ENCODE measurements at regions not wholly inside any gene's neighbourhood (a gene's known extent, or its start where the extent isn't known, plus 50 kb on each side); places are given as distances from the start of the nearest gene placed in this dataset.

DNA sequence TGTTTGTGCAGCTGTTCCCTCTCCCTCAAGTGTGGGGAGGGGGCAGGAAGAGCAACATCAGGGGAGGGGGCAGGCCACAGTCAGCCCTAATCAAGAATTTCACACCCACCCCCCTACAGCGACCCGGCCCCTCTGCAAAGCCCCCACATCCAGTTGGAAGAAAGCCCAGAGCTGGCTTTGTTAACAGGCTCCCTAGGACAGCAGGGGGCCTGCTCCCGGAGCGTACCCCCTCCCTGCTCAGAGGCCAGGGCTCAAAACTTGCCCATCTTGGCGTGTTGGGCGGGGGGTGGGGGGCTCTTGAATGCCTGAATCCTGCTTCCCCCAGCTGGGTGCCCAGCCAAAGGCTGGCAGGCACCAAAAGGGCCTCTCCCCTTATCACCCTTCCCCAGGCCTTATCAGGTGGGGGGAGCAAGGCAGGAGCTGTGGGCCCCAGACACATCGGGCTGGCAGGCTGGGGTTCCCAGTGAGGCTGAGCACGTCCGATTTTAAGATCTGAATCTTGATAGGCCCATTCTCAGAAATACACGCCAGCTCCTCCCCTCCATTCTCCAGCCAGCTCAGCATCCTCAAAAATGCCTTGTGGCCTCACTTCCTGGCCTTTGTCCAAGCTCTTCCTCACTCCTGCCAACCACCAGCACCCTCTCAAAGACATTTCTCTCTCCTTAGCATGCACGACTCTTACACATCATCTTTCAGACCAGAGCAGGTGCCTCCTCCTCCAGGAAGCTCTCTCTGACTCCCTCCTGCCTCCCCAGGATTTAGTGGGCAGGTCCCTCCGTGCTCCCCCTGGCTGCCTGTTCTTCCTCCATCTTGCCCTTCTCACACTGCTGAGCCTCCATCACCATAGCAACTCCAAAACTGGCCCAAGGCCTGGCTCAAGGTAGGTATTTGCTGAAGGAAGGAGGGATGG lies 384.8 kb downstream of the MN1 start:
- peaks cover 6% of the 10 kb centered on the region for H3K4me1 ChIP-seq (ENCODE audit: control insufficient read depth, low read depth, low read length)
- H3K36me3 ChIP-seq (ENCODE audit: control insufficient read depth, insufficient read depth, low read length): no peaks in the 10 kb centered on the region
- no peak overlapping the region for H4K5ac ChIP-seq (ENCODE audit: low read length)
- DNase-seq: peak; percentile 95
- no peak overlapping the region for H3K4me3 ChIP-seq (ENCODE audit: low read length)
- H3K23ac ChIP-seq (ENCODE audit: low read length): no peak overlapping the region
- H3K27me3 ChIP-seq (ENCODE audit: insufficient read depth, low read length, poor library complexity): no peaks in the 10 kb centered on the region
- no peak overlapping the region for H2BK15ac ChIP-seq (replicated peaks; ENCODE audit: low read depth)
- no peak overlapping the region for H2AK5ac ChIP-seq (ENCODE audit: low read length)
- no peak overlapping the region for H3K18ac ChIP-seq (ENCODE audit: low read length)
- H3K4ac ChIP-seq (ENCODE audit: low read depth, low read length): no peak overlapping the region
- no peaks in the 10 kb centered on the region for H3K79me1 ChIP-seq (ENCODE audit: low read length)
- no CpG with 5 or more reads among the region's 12 CpGs for WGBS (ENCODE audit: extremely low coverage, insufficient coverage, low lambda C conversion rate)
- H3K56ac ChIP-seq (ENCODE audit: low read length): peak overlapping the region; percentile 43
- H3K27ac ChIP-seq (ENCODE audit: low read depth, low read length): no peak overlapping the region
- no peaks in the 10 kb centered on the region for H3K79me2 ChIP-seq (ENCODE audit: control insufficient read depth, insufficient read depth, low read length)
- no peak overlapping the region for H3K4me2 ChIP-seq (ENCODE audit: low read length)
- H2BK5ac ChIP-seq (ENCODE audit: low read length): peak overlapping the region; percentile 6
- no peak overlapping the region for H2BK120ac ChIP-seq (ENCODE audit: low read depth, low read length)
- no peak overlapping the region for H4K8ac ChIP-seq (ENCODE audit: low read depth, low read length)
- H3K9ac ChIP-seq (ENCODE audit: low read length): no peak overlapping the region

DNA sequence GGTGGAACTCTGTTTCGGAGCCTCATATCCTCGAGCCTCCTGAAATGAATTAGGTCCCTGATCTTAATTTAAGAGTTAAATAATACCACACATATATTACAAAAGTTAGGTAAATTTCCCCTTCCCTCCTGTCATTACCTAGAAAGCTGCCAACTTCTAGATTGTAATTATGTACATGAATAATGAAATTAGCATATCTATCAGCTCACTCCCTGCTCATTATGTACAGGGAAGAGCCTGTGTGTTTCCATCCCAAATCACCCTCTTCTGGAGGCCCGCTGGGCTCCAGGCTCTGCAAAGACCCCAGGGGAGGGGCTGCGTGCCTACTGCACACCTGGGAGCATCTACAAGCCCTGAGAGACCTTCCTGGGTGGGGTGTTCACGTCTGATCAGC lies 384.1 kb downstream of the MN1 start:
- Histone ChIP-seq H3K18ac (ENCODE audit: low read length) (no peak overlapping the region), H3K79me1 (ENCODE audit: low read length) (no peaks in the 10 kb centered on the region), H3K4me1 (ENCODE audit: control insufficient read depth, low read depth, low read length) (peaks cover 6% of the 10 kb centered on the region), H3K27me3 (ENCODE audit: insufficient read depth, low read length, poor library complexity) (no peaks in the 10 kb centered on the region), H4K5ac (ENCODE audit: low read length) (no peak overlapping the region), H3K23ac (ENCODE audit: low read length) (no peak overlapping the region), H3K79me2 (ENCODE audit: control insufficient read depth, insufficient read depth, low read length) (no peaks in the 10 kb centered on the region), H4K8ac (ENCODE audit: low read depth, low read length) (no peak overlapping the region), H3K4ac (ENCODE audit: low read depth, low read length) (no peak overlapping the region), H2BK15ac (replicated peaks; ENCODE audit: low read depth) (no peak overlapping the region), H3K27ac (ENCODE audit: low read depth, low read length) (no peak overlapping the region), H2BK5ac (ENCODE audit: low read length) (no peak overlapping the region), H3K9ac (ENCODE audit: low read length) (no peak overlapping the region), H2AK5ac (ENCODE audit: low read length) (no peak overlapping the region), H3K36me3 (ENCODE audit: control insufficient read depth, insufficient read depth, low read length) (no peaks in the 10 kb centered on the region), H3K4me3 (ENCODE audit: low read length) (no peak overlapping the region), H3K4me2 (ENCODE audit: low read length) (no peak overlapping the region), H2BK120ac (ENCODE audit: low read depth, low read length) (no peak overlapping the region), H3K56ac (ENCODE audit: low read length) (peak overlapping the region; percentile 26)
- WGBS (ENCODE audit: extremely low coverage, insufficient coverage, low lambda C conversion rate): no CpG with 5 or more reads among the region's 5 CpGs
- DNase-seq: no peak

DNA sequence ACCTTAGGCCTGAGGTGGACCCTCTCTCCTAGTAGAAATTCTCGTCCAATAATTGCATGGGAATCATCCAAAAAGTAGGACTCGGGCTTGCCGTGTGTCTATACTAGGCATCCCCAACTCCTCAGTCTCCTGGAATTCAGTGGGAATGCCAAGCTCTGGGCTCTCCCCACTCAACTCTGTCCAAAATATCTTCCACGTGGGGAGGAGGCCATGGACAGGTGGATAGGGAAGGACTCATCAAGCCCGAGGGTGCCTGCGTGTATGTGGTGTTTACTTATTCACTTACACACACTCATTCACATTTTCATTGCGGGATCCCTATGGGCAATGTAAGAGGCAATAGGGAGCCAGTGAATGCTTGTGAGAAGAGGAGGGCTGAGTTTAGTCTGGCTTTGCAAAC lies 383.3 kb downstream of the MN1 start:
- H3K36me3 ChIP-seq (ENCODE audit: control insufficient read depth, insufficient read depth, low read length): no peaks in the 10 kb centered on the region
- H3K27ac ChIP-seq (ENCODE audit: low read depth, low read length): no peak overlapping the region
- H3K79me2 ChIP-seq (ENCODE audit: control insufficient read depth, insufficient read depth, low read length): no peaks in the 10 kb centered on the region
- H3K79me1 ChIP-seq (ENCODE audit: low read length): no peaks in the 10 kb centered on the region
- no peak overlapping the region for H3K4me2 ChIP-seq (ENCODE audit: low read length)
- no peak overlapping the region for H3K9ac ChIP-seq (ENCODE audit: low read length)
- no peak overlapping the region for H3K56ac ChIP-seq (ENCODE audit: low read length)
- no peak overlapping the region for H3K4me3 ChIP-seq (ENCODE audit: low read length)
- H2BK15ac ChIP-seq (replicated peaks; ENCODE audit: low read depth): no peak overlapping the region
- H3K4ac ChIP-seq (ENCODE audit: low read depth, low read length): no peak overlapping the region
- no CpG with 5 or more reads among the region's 7 CpGs for WGBS (ENCODE audit: extremely low coverage, insufficient coverage, low lambda C conversion rate)
- no peaks in the 10 kb centered on the region for H3K27me3 ChIP-seq (ENCODE audit: insufficient read depth, low read length, poor library complexity)
- DNase-seq: no peak
- no peak overlapping the region for H2BK120ac ChIP-seq (ENCODE audit: low read depth, low read length)
- no peak overlapping the region for H4K5ac ChIP-seq (ENCODE audit: low read length)
- H3K18ac ChIP-seq (ENCODE audit: low read length): no peak overlapping the region
- peak overlapping the region; percentile 79 for H2AK5ac ChIP-seq (ENCODE audit: low read length)
- H2BK5ac ChIP-seq (ENCODE audit: low read length): no peak overlapping the region
- no peak overlapping the region for H3K23ac ChIP-seq (ENCODE audit: low read length)
- peaks cover 6% of the 10 kb centered on the region for H3K4me1 ChIP-seq (ENCODE audit: control insufficient read depth, low read depth, low read length)
- no peak overlapping the region for H4K8ac ChIP-seq (ENCODE audit: low read depth, low read length)

DNA sequence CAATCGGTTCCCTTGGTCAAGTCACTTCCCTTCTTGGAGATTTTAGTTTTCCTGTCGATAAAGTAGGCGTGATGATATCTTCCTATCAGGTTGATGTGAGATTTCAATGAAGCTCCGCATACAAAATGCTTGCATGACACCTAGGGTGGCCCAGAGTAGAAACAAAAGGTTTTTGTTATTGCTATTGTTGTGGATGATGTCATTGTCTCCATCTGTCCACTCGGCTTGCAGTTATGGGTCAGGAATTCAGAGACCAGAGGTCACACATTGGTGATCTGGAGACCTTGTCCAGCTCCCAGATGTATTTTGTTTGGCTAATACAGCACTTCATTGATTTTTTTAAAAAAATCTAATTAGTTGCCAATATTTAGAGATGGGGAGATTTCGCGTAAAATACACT lies 382.1 kb downstream of the MN1 start:
- no peak overlapping the region for H3K4me3 ChIP-seq (ENCODE audit: low read length)
- H3K4me2 ChIP-seq (ENCODE audit: low read length): no peak overlapping the region
- peaks cover 6% of the 10 kb centered on the region for H3K4me1 ChIP-seq (ENCODE audit: control insufficient read depth, low read depth, low read length)
- DNase-seq: no peak
- H3K4ac ChIP-seq (ENCODE audit: low read depth, low read length): no peak overlapping the region
- no peaks in the 10 kb centered on the region for H3K79me2 ChIP-seq (ENCODE audit: control insufficient read depth, insufficient read depth, low read length)
- no peak overlapping the region for H2BK120ac ChIP-seq (ENCODE audit: low read depth, low read length)
- H3K9ac ChIP-seq (ENCODE audit: low read length): no peak overlapping the region
- no peaks in the 10 kb centered on the region for H3K79me1 ChIP-seq (ENCODE audit: low read length)
- H3K27ac ChIP-seq (ENCODE audit: low read depth, low read length): no peak overlapping the region
- WGBS (ENCODE audit: extremely low coverage, insufficient coverage, low lambda C conversion rate): no CpG with 5 or more reads among the region's 7 CpGs
- H3K27me3 ChIP-seq (ENCODE audit: insufficient read depth, low read length, poor library complexity): no peaks in the 10 kb centered on the region
- H3K36me3 ChIP-seq (ENCODE audit: control insufficient read depth, insufficient read depth, low read length): no peaks in the 10 kb centered on the region
- no peak overlapping the region for H4K8ac ChIP-seq (ENCODE audit: low read depth, low read length)
- no peak overlapping the region for H3K18ac ChIP-seq (ENCODE audit: low read length)
- no peak overlapping the region for H3K23ac ChIP-seq (ENCODE audit: low read length)
- no peak overlapping the region for H4K5ac ChIP-seq (ENCODE audit: low read length)
- no peak overlapping the region for H2BK15ac ChIP-seq (replicated peaks; ENCODE audit: low read depth)
- no peak overlapping the region for H2AK5ac ChIP-seq (ENCODE audit: low read length)
- H3K56ac ChIP-seq (ENCODE audit: low read length): no peak overlapping the region
- no peak overlapping the region for H2BK5ac ChIP-seq (ENCODE audit: low read length)

DNA sequence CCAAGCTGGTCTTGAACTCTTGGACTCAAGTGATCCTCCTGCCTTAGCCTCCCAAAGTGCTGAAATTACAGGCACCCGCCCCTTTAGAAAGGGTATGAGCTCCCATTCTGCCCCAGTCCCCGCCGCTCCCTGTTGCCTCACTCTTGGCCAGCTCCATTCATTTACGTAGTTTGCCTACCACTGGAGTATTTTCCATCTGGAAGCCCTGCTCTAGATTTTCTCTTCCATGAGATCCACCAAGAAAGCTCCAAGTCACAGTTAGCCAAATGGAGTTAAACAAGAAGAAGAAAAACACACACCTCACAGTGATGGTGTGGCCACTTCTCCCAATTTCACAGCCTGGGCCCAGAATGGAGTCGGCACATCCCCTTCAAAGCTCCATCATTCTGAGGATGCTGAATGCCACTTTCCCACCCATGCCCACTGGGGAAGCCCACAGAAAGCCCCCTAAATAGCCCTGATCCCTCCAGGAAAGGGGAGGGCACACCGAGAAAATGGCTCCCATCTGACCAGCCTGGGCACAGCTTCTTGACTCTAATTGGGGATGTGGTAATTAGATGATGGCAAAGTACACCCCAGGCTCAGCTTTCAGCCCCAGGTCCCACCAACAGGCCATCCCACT lies 381.2 kb downstream of the MN1 start:
- no peak overlapping the region for H2BK120ac ChIP-seq (ENCODE audit: low read depth, low read length)

More for the DNA sequence above, 381.2 kb downstream of the MN1 start:
- no peak for DNase-seq
- no peak overlapping the region for H3K18ac ChIP-seq (ENCODE audit: low read length)
- no peak overlapping the region for H2AK5ac ChIP-seq (ENCODE audit: low read length)
- H3K27ac ChIP-seq (ENCODE audit: low read depth, low read length): no peak overlapping the region
- H3K27me3 ChIP-seq (ENCODE audit: insufficient read depth, low read length, poor library complexity): no peaks in the 10 kb centered on the region
- H3K4me3 ChIP-seq (ENCODE audit: low read length): no peak overlapping the region
- no peak overlapping the region for H2BK15ac ChIP-seq (replicated peaks; ENCODE audit: low read depth)
- no peak overlapping the region for H3K4ac ChIP-seq (ENCODE audit: low read depth, low read length)
- H3K56ac ChIP-seq (ENCODE audit: low read length): peak overlapping the region; percentile 35
- no peak overlapping the region for H4K5ac ChIP-seq (ENCODE audit: low read length)
- no peak overlapping the region for H3K9ac ChIP-seq (ENCODE audit: low read length)
- no peak overlapping the region for H3K4me2 ChIP-seq (ENCODE audit: low read length)
- H4K8ac ChIP-seq (ENCODE audit: low read depth, low read length): no peak overlapping the region
- peaks cover 6% of the 10 kb centered on the region for H3K4me1 ChIP-seq (ENCODE audit: control insufficient read depth, low read depth, low read length)
- no peak overlapping the region for H3K23ac ChIP-seq (ENCODE audit: low read length)
- H2BK5ac ChIP-seq (ENCODE audit: low read length): no peak overlapping the region
- no peaks in the 10 kb centered on the region for H3K79me1 ChIP-seq (ENCODE audit: low read length)
- H3K36me3 ChIP-seq (ENCODE audit: control insufficient read depth, insufficient read depth, low read length): no peaks in the 10 kb centered on the region
- no CpG with 5 or more reads among the region's 6 CpGs for WGBS (ENCODE audit: extremely low coverage, insufficient coverage, low lambda C conversion rate)
- H3K79me2 ChIP-seq (ENCODE audit: control insufficient read depth, insufficient read depth, low read length): no peaks in the 10 kb centered on the region

Measured in mesendoderm (in vitro differentiated cells).